HG03469 (cell line): ENCODE measurements at regions not wholly inside any gene's neighbourhood (a gene's known extent, or its start where the extent isn't known, plus 50 kb on each side); places are given as distances from the start of the nearest gene placed in this dataset.

Experiments used
- ATAC-seq: cut with Tn5 transposase; IDR thresholded peaks from one replicate; pipeline ENCODE4 v1.9.1; 2021; ENCODE audit warnings: mild to moderate bottlenecking, moderate library complexity, moderate number of reproducible peaks; ENCODE audit not compliant: unreplicated experiment

- ATAC-seq: no peak
Observed at GRCh38 chr5:109917154-109917546, 227.4 kb downstream of the MAN2A1 start.

GRCh38 chr5:109917966-109918365 is 228.2 kb downstream of the MAN2A1 start:
- ATAC-seq: no peak

- no peak for ATAC-seq
Observed at GRCh38 chr5:109920736-109921135, 231.0 kb downstream of the MAN2A1 start.

GRCh38 chr5:109921735-109922380 is 232.1 kb downstream of the MAN2A1 start:
- ATAC-seq: no peak

GRCh38 chr5:109922381-109922995 is 232.8 kb downstream of the MAN2A1 start:
- no peak for ATAC-seq

- ATAC-seq: no peak
Observed at GRCh38 chr5:109923205-109923604, 233.5 kb downstream of the MAN2A1 start.

- ATAC-seq: no peak
Observed at GRCh38 chr5:109924237-109925107, 234.7 kb downstream of the MAN2A1 start.

- no peak for ATAC-seq
Observed at GRCh38 chr5:109927639-109928038, 237.9 kb downstream of the MAN2A1 start.

- ATAC-seq: no peak
Observed at GRCh38 chr5:109928046-109928445, 238.3 kb downstream of the MAN2A1 start.

GRCh38 chr5:109928811-109929210 is 239.1 kb downstream of the MAN2A1 start:
- ATAC-seq: no peak

- no peak for ATAC-seq
Observed at GRCh38 chr5:109929376-109929775, 239.6 kb downstream of the MAN2A1 start.

- no peak for ATAC-seq
Observed at GRCh38 chr5:109929911-109930310, 240.2 kb downstream of the MAN2A1 start.

GRCh38 chr5:109931049-109931780 is 241.5 kb downstream of the MAN2A1 start:
- ATAC-seq: no peak

GRCh38 chr5:109935833-109936490 is 246.2 kb downstream of the MAN2A1 start:
- ATAC-seq: no peak

GRCh38 chr5:109936996-109937395 is 247.3 kb downstream of the MAN2A1 start:
- no peak for ATAC-seq

GRCh38 chr5:109937951-109938350 is 248.2 kb downstream of the MAN2A1 start:
- ATAC-seq: no peak

- ATAC-seq: no peak
Observed at GRCh38 chr5:109938453-109938852, 248.7 kb downstream of the MAN2A1 start.

GRCh38 chr5:109939116-109939682 is 249.5 kb downstream of the MAN2A1 start:
- no peak for ATAC-seq

GRCh38 chr5:109942646-109943045 is 252.9 kb downstream of the MAN2A1 start:
- ATAC-seq: no peak

GRCh38 chr5:109943701-109944235 is 254.0 kb downstream of the MAN2A1 start:
- no peak for ATAC-seq
